SJSA1 (cell line): ENCODE measurements at regions not wholly inside any gene's neighbourhood (a gene's known extent, or its start where the extent isn't known, plus 50 kb on each side); places are given as distances from the start of the nearest gene placed in this dataset.

Source experiments
- DNase-seq, 2 experiments: peaks; one replicate each; pipeline ENCODE4 v3.0.0-alpha.2; 2015 to 2020; ENCODE audit warnings: low spot score in 2 of 2, low read depth in 1 of 2
- H3K27ac ChIP-seq: fragments of 250-450 bp; sonication (Bioruptor Pico); 2 replicates; pipeline ENCODE4 v1.5.1; 2020; ENCODE audit warnings: mild to moderate bottlenecking, moderate library complexity
- H3K27me3 ChIP-seq: fragments of 250-450 bp; sonication (Bioruptor Pico); replicated peaks from 2 replicates; pipeline ENCODE4 v1.5.1; 2020; ENCODE audit warnings: mild to moderate bottlenecking, moderate library complexity
- H3K36me3 ChIP-seq: fragments of 250-450 bp; sonication (Bioruptor Pico); 2 replicates; pipeline ENCODE4 v1.5.1; 2020; ENCODE audit warnings: mild to moderate bottlenecking
- H3K4me1 ChIP-seq: fragments of 250-450 bp; sonication (Bioruptor Pico); replicated peaks from 2 replicates; pipeline ENCODE4 v1.6.1; 2021; ENCODE audit warnings: mild to moderate bottlenecking
- H3K4me3 ChIP-seq: fragments of 250-450 bp; sonication (Bioruptor Pico); 2 replicates; pipeline ENCODE4 v1.5.1; 2020; ENCODE audit warnings: mild to moderate bottlenecking
- H3K9me3 ChIP-seq: fragments of 250-450 bp; sonication (Bioruptor Pico); replicated peaks from 2 replicates; pipeline ENCODE4 v1.5.1; 2020; ENCODE audit warnings: mild to moderate bottlenecking

DNA sequence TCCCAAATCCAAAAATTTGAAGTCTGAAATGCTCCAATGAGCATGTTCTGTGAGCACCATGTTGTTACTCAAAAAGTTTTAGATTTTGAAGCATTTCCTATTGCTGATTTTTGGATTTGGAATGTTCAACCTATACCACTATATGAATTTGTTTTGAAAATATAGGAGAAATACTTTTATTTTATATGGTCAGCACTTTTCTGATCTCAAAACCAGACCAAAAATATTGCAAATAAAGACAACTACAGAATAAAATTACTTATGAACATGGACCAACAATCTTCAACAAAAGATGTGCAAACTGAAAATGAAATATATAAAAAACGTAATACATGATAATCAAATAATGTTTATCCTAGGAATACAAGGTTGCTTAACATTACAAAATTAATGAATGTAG lies 73.7 kb upstream of the APOBEC4 start:
- Histone ChIP-seq H3K27ac (no peak overlapping the region), H3K4me3 (no peak overlapping the region), H3K4me1 (no peaks in the 10 kb centered on the region), H3K9me3 (no peaks in the 10 kb centered on the region), H3K36me3 (no peaks in the 10 kb centered on the region), H3K27me3 (no peaks in the 10 kb centered on the region)
- no peak for DNase-seq

DNA sequence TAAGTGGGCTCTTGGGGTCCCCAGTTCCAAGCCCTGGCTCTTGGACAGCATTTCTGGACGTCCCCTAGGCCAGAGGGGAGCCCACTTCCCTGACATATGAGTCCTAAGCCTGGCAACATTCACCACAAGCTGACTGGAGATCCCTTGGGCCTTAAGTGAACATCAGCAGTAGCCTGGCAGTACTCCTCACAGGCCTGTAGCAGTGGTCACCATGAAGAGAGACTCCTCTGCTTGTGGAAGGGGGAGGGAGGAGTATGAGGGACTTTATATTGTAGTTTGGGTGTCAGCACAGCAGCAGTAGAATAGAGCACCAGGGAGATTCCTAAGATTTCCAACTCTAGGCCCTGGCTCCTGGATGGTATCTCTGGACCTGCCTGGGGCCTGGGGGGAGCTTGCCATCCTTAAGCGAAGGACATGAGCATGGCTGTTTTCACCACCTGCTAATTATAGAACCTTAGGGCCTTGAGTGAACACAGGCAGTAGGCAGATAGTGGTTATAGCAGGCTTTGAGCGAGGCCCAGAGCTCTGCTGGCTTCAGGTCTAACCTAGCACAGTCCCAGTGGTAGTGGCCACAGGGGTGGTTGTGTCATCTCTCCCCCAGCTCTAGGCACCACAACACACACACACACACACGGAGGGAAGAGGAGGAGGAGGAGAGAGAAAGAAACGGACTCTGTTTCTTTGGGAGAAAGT lies 71.4 kb upstream of the APOBEC4 start:
- no peaks in the 10 kb centered on the region for H3K4me1 ChIP-seq
- no peak for DNase-seq

DNA sequence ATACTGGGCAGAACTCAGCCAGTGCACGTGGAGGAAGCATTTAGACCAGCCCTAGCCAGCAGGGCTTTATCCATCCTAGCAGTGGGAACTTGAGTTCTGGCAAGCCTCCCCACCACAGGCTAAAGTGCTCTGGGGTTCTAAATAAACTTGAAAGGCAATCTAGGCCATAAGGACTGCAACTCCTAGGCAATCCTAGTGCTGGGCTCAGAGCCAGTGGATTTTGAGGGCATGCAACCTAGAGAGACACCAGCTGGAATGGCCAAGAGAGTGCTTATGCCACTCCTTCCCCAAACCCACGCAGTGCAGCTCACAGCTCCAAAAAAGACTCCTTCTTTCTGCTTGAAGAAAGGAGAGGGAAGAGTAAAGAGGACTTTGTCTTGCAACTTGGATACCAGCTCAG lies 70.5 kb upstream of the APOBEC4 start:
- DNase-seq = no peak

More for the DNA sequence above, 71.4 kb upstream of the APOBEC4 start:
- Histone ChIP-seq H3K27ac (no peak overlapping the region), H3K36me3 (no peaks in the 10 kb centered on the region), H3K27me3 (no peaks in the 10 kb centered on the region), H3K9me3 (no peaks in the 10 kb centered on the region), H3K4me3 (no peak overlapping the region)

DNA sequence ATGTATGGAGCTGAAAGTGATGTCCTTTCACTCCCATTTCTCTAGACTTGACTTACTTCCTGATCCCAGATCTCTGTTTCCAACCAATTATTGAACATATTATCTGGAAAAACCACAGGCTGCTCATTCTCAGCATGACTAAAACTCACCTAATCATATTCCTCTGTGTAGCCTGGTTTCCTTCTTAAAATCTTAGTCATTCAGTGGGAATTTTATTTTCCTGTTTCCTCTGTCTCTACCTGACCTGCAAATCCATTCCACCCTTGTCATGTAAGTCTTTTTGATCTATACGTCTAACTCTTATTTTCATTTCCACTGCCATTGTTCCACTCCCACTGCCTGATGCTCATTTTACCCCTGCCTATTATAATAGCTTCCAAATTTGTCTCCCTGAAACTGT lies 67.9 kb upstream of the APOBEC4 start:
- Histone ChIP-seq H3K4me3 (no peak overlapping the region), H3K4me1 (no peaks in the 10 kb centered on the region), H3K27me3 (no peaks in the 10 kb centered on the region), H3K27ac (no peak overlapping the region), H3K36me3 (no peaks in the 10 kb centered on the region), H3K9me3 (no peaks in the 10 kb centered on the region)
- DNase-seq = no peak

More for the DNA sequence above, 70.5 kb upstream of the APOBEC4 start:
- H3K27me3 ChIP-seq = no peaks in the 10 kb centered on the region
- no peaks in the 10 kb centered on the region for H3K9me3 ChIP-seq
- no peaks in the 10 kb centered on the region for H3K4me1 ChIP-seq
- H3K27ac ChIP-seq = no peak overlapping the region
- no peak overlapping the region for H3K4me3 ChIP-seq
- no peaks in the 10 kb centered on the region for H3K36me3 ChIP-seq

DNA sequence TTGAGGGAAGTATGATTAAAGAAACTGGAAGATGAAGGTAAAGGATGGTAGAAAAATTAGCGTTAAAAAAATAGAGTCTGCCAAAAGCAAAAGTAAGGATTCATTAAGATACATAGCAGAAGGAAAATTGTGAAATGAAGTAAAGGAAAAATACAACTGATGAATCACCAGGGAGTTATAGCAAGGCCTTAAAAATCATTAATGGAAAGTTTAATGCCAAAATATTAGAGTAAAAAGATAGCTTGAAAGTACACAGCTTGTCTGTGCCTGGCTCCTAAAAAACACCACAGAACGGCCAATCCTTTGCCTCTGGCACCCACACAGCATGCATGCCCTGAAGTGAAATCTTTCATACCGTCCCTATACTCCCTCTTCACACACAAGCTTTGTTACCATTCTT lies 66.9 kb upstream of the APOBEC4 start:
- no peak for DNase-seq
- Histone ChIP-seq H3K9me3 (no peaks in the 10 kb centered on the region), H3K4me1 (no peaks in the 10 kb centered on the region), H3K4me3 (no peak overlapping the region), H3K36me3 (no peaks in the 10 kb centered on the region), H3K27ac (no peak overlapping the region), H3K27me3 (no peaks in the 10 kb centered on the region)

DNA sequence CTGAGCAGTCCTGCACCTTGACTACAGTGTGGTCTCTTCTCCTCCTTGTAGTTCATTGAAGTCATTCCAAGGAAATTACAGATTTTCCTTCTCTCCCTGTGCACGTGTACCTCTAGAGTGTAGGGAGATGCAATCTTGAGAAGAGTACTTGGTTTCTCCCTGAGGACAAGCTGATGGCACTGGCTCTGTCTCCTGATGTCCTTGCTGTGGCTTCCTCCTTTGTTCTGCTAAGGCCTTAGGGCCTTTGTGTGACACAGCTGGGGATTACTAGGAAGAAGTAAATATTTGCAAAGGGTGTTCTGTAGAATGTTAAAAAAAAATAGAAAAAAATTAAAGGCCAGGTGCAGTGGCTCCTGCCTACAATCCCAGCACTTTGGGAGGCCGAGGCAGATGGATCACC lies 66.2 kb upstream of the APOBEC4 start:
- Histone ChIP-seq H3K4me1 (no peaks in the 10 kb centered on the region), H3K4me3 (no peak overlapping the region), H3K36me3 (no peaks in the 10 kb centered on the region), H3K27me3 (no peaks in the 10 kb centered on the region), H3K9me3 (no peaks in the 10 kb centered on the region), H3K27ac (no peak overlapping the region)
- no peak for DNase-seq

DNA sequence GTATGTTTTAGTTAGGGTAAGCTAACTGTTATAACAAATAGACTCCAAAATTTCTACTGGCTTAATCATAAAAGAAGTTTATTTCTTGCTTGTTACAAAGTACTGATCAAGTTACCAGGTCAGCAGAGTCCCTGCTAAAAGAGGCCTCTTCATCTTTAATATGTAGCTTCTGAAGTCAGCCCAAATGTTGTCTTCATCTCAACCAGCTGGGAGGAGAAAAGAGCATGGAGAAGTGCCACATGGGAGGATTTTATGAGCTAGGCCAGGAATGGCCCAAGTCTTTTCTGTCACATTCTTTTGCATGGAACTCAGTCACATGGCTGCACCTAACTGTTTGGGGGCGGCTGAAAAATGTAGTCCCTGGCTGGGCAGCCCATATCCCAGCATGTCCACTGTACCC lies 63.2 kb upstream of the APOBEC4 start:
- peaks cover 11% of the 10 kb centered on the region for H3K4me1 ChIP-seq
- no peaks in the 10 kb centered on the region for H3K9me3 ChIP-seq
- no peak overlapping the region for H3K4me3 ChIP-seq
- no peaks in the 10 kb centered on the region for H3K27me3 ChIP-seq
- H3K27ac ChIP-seq = no peak overlapping the region
- no peaks in the 10 kb centered on the region for H3K36me3 ChIP-seq
- DNase-seq = no peak

DNA sequence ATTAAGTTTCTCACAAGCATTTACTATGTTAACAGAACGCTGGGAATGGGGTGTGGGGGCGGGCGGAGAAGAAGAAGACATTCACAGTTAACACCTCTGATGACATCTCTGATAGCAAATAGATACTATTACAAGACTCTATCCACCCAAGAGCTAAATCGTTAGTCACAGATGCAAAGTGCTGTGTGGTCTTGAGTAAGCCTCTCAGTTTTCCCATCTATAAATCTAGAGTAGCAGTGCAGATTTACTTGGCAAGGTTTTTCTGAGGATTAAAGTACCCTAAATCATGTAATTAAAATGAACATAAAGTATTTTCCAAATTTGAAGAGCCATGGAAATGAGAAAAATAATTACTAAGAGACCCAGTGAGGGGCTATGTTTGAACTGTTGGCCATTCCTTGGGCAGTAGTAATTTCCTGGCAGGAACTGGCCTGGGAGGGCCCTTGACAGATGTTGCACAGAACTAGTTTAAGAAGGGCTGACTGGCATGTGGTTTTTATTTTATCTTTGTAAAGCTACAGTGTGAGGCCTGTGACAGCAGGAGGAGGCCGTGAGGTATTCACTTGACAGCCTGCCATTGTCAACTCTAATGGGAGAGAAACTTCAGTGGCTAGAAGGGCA lies 58.7 kb upstream of the APOBEC4 start:
- Histone ChIP-seq H3K36me3 (no peaks in the 10 kb centered on the region), H3K9me3 (no peaks in the 10 kb centered on the region)
- DNase-seq = peak in 1 of 2 experiments; percentile 43

DNA sequence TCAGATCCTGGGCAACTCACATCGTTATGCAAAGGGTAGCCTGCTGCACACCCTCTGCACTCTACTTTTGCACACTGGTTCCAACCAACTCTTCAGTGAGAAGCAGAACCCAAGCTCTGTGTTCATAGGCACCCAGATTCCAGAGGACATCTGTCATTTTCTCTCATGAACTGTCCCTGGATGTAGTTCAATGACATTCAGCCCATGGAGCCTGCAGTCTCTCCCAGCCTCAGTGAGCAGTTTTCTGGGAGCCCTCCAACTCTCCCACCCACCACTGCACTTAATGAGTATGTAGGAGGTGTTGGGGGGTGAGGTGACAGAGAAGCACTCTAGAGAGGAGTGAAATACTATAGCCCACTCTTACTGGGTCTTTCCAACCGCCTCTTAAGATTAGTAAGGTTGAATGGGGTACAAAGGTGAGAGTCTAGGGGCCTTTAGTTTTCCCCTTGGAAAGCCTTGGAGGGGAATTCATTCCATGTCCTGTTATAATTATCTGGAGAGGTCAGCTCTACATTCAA lies 58.1 kb upstream of the APOBEC4 start:
- no peaks in the 10 kb centered on the region for H3K27me3 ChIP-seq

More for the DNA sequence above, 58.7 kb upstream of the APOBEC4 start:
- H3K27me3 ChIP-seq = no peaks in the 10 kb centered on the region
- no peak overlapping the region for H3K27ac ChIP-seq
- H3K4me3 ChIP-seq = no peak overlapping the region
- peaks cover 14% of the 10 kb centered on the region for H3K4me1 ChIP-seq

DNA sequence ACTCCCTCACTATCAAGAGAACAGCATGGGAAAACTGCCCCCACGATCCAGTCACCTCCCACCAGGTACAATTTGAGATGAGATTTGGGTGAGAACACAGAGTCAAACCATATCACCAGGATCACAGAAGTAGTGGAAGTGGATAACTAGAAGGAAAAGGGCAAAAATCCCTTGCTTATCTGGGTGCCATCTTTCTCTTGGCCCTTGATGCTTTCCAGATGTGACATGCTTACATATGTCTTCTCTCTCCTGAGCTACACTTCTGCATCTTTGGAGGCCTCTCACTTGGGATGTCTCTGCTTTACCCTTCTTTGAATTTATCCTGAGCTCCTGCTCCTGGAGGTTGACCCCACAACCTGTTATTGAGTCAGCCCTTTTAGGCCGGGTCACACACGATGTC lies 57.6 kb upstream of the APOBEC4 start:
- Histone ChIP-seq H3K4me3 (no peak overlapping the region), H3K27me3 (no peaks in the 10 kb centered on the region), H3K36me3 (no peaks in the 10 kb centered on the region), H3K4me1 (peaks cover 14% of the 10 kb centered on the region), H3K27ac (no peak overlapping the region), H3K9me3 (no peaks in the 10 kb centered on the region)
- no peak for DNase-seq

More for the DNA sequence above, 58.1 kb upstream of the APOBEC4 start:
- Histone ChIP-seq H3K27ac (no peak overlapping the region), H3K36me3 (no peaks in the 10 kb centered on the region), H3K9me3 (no peaks in the 10 kb centered on the region), H3K4me1 (peaks cover 14% of the 10 kb centered on the region), H3K4me3 (no peak overlapping the region)
- DNase-seq = no peak

DNA sequence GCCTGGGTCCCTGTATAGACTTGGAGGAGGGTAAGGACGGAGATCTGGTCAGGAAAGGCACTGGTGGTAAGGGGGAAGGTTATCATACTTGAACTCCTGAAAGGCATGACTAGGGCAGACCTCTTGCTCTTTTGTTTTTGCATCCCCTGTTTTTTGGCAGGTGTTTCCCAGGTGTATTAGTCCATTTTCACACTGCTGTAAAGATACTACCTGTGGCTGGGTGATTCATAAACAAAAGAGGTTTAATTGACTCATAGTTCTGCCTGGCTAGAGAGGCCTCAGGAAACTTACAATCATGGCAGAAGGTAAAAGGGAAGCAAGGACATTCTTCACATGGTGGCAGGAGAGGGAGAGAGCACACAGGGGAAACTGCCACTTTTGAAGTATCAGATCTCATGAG lies 57.2 kb upstream of the APOBEC4 start:
- no peak for DNase-seq
- H3K4me1 ChIP-seq = peaks cover 14% of the 10 kb centered on the region
- H3K27me3 ChIP-seq = no peaks in the 10 kb centered on the region
- H3K9me3 ChIP-seq = no peaks in the 10 kb centered on the region
- H3K27ac ChIP-seq = no peak overlapping the region
- no peaks in the 10 kb centered on the region for H3K36me3 ChIP-seq
- H3K4me3 ChIP-seq = no peak overlapping the region

DNA sequence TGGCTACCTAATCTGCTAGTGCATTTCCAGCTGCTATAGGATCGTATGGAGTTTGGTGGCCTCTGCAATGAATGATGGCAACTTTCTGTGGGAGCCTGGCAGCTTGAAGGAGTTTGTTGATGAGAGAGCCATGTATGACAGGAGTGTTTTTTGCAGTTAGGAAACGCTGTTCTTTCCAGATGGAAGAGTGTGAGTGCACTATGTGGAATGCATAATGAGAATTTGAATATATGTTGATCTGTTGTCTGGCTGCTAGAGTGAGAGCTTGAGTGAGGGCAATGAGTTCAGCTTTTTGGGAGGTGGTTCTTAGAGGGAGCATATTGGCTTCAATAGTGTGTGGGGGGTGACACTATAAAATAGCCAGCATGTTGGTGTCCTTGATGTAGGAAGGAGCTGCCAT lies 51.0 kb upstream of the APOBEC4 start:
- no peak overlapping the region for H3K27ac ChIP-seq
- no peaks in the 10 kb centered on the region for H3K27me3 ChIP-seq

More for the DNA sequence above, 51.0 kb upstream of the APOBEC4 start:
- H3K36me3 ChIP-seq = no peaks in the 10 kb centered on the region
- DNase-seq = no peak
- no peaks in the 10 kb centered on the region for H3K9me3 ChIP-seq
- H3K4me3 ChIP-seq = no peak overlapping the region
- H3K4me1 ChIP-seq = peaks cover 34% of the 10 kb centered on the region
